NOMO-1 treated with DMSO at 0.1 percent for 48 hours (cell line): ENCODE measurements at regions not wholly inside any gene's neighbourhood (a gene's known extent, or its start where the extent isn't known, plus 50 kb on each side); places are given as distances from the start of the nearest gene placed in this dataset.
"Not testable (repeated sequence)": the region's sequence is repeated elsewhere in the genome, so short reads cannot be mapped to it uniquely, and the experiment has no call there.

ENCODE experiments used
- DNase-seq: peaks from one replicate; lab custom pipeline; 2025; ENCODE audit not compliant: unreplicated experiment; lab: John Stamatoyannopoulos, UW

DNA sequence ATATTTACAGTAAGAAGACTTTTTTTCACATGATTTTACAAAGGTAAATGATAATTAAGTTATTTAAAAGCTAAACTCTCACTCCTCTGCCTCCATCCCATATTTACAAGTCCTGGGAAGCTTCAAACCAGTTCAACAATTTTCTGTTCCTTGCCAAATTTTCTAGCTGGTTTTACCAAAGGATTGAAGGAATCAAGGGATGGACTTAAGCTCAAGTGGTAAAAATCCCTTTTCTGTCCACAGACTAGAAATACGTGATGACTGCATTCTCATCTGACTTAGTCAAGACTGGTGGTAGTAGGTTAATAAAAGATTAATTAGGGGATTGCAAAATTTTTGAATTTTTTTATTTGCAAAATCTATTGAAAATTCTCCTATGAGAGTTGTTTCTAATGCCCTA is 297.3 kb downstream of the MTX2 start:
- DNase-seq: no peak

DNA sequence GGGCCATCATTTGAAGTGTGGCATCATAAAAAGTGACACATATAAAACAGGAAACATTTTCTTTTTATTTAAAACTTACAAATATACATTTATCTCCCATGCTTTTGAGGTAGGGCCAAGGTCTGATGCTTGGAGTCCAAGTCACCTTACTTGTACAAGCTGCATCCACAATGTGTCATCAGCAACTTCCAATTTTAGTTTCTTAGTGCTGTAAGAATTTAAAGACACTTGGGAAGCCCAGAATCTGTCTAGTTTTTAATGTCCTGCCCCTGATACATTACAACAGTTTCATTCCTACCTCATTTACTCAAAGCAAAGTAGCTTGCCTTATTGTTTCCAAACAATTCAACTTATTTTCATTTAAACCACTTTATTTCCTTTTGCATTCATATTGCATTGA is 297.7 kb downstream of the MTX2 start:
- DNase-seq: no peak

DNA sequence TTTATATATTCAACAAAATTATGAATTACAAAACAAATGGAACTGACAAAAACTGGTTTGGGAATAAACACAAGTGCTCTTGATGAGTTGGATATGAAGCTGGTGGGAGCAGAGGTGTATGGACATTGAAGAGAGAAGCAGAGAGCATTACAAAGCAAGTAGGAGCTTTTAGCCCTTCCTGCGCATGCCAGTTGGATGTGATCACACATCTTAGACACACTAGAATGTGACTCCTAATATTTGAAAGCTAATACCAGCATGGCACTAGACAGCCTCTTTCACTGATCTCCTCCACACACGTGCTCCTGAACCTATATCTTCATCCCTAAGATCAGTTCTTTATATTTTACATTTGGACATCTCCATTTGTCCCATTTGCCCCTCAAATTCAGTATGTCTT is 298.1 kb downstream of the MTX2 start:
- no peak for DNase-seq

DNA sequence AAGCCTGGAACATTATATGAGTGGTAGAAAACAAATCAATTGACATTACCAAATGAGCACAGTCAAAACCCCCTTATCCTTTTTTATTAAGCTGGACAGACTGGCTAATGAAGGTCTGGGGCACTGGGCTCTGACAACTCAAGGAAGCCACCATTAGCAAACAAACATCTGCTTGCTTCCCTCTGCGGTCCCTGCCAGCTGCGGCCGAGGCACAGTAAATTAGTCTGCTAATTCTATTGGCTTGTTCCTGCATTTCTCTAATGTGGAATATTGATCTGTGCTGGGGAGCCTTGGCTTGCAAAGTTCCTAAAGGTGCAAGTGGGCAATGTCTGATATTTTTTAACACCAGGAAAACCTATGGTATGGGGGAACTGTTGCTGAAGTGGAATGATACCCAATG is 300.3 kb downstream of the MTX2 start:
- no peak for DNase-seq

DNA sequence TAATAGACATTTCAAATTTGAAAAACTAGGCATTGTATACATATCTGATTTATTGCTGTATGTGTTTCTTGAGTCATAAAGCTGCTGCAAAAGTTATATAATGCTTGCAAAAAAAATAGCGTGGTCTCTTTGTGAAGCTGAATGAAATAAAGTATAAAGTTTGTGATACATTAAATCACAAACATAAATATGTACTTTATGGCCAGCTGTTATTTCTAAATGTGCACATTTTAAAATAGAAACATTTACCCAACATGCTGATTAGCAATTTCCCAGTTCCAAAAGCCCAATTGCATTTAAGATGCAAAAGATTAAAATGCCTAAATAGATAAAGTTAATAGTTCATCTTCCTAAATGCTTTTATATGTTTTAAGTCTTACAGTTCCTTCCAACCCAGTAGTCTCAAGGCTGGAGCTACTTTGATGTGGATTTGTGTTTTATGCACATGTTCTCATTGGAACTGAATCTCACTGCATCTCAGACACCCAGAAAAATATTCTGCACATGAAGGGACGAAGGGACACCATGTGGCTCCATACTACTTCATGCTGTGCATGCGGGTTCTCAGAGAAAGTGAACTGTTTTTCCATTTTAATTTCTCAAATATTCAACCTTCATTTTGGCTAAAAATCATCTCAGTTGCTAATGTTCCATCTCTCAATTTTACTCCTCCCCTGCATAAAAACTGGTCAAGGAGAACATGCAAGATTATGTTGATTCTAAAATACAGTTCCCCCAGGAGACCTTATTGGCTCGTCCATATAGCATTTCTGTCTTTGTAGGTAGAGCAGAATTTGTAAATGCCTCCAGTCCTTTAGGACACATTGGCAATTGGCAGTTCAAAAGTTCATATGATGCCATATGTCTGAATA is 304.6 kb downstream of the MTX2 start:
- no peak for DNase-seq

DNA sequence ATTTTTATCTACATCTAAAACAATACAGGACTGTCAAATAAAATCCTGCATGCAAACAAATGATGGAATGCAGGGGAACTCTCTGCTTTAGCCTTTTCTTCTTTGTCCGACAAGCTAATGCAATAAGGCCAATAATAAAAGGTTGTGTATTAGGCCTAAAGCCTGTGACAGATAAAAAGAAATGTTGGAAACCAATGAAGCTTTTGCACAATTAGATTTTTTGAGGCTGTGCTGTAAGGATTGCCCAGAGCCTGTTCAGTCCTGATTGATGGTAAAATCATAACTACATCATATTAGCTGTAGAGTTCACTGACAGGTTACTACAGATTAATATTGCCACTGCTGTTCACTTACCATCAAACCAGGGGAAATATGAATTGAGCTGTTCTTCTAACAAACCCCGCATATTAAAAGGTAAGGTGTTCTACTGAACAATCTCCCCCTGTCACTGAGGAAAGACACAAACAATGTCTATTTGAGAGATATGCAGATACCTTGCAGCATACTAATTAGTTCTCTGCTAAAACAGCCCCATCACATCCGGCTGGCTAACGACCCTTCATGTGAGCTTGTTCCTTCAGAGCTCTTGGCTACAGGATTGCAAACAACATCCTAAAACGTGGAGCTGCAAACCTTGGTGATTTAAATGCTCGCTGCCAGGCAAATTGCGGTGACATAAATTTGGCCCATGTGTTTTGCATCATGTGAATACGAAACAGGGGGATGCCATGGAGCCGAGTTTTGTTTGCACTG is 305.4 kb downstream of the MTX2 start:
- no peak for DNase-seq

DNA sequence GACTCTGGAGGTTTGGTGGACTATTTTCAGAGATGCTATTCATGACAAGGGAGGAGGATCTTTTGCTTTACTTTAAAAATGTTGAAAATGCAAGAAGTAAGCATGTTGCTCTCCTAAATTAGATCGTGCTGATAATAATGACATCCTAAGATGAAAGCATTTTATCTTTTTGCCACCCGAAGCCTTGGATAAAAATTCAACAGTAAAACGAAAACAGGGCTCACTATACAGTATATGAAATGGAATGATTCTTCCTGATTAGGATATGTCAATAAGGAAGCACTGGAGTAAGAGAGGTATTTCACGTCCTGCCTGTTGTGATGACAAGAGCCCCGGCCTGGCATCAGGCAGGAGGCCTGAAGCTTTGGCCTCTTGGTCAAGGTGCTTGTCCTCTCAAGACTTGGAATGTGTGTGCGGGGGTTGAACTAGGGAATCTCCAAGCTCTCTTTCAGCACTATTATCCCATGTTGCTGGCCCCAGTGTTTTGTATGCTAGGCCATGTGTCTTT is 306.0 kb downstream of the MTX2 start:
- DNase-seq: no peak

DNA sequence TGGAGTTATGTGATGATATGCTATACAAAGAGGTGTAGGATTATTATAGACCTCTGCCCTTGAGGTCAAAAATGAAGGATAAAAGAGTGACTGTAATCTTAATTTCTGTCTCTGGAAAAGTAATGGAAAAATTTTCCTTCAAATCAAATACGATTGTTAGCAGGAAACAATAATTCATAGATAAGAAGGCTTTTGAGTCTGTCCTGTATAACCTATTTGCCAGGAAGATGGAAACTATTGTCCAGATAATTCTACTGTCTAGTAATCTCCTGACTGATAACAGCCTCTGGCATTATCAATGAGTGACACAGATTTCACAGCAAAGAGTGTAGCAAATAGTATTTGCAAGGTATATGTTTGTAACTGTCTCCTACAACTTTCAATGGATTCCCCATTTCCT is 307.8 kb downstream of the MTX2 start:
- no peak for DNase-seq

DNA sequence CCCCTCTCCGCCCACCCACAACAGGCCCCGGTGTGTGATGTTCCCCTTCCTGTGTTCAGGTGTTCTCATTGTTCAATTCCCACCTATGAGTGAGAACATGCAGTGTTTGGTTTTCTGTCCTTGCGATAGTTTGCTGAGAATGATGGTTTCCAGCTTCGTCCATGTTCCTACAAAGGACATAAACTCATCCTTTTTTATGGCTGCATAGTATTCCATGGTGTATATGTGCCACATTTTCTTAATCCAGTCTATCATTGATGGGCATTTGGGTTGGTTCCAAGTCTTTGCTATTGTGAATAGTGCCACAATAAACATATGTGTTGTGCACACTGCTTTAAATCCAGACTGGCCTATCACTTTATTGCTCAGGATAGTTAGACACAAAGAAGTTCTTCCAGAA is 309.1 kb downstream of the MTX2 start:
- not testable (repeated sequence) for DNase-seq

DNA sequence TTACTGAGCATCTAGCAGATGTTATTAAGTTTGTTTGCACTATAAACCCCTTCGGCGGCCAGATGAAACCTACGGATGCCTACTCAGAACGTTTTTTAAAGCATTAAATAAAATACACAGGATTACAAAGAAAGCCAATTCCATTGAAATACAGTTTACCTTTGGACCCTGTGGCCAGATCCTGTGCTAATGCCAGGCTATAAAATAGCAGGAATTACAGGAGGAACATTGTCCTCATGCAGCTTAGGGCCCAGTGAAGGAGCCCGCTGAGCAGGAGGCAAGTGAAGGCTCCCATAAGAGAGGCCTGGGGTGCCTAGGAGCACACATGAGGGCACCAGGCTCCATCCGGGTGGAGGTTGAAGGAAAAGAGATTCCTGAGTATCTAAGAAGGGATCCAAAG is 310.4 kb downstream of the MTX2 start:
- DNase-seq: no peak

DNA sequence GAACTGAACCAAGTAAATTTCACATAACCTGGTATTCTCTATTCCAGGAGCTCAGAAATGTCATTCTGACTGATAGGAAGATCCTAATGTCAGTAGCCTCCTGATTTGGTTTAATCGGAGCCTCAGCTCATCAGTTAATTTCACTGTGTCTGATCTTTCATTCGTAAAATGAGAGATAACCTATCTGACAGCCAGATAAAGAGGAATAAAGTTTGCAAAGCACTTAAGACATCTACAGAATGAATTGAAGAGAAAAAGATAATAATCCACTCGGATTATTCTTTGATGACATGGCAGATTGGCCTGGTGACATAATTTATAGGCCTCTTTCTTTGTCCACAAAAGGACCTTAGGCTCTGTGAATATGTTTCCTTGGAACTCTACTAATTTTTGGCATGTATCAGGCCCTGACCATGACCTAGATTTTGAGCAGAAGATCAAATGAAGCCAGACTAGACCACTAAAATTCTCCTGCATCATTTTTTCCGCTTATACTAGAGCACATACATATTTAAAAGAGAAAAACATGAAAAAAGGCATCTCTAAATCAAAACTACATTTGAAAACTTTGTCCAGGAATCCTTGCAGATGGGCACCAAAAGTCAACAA is 312.4 kb downstream of the MTX2 start:
- DNase-seq: no peak

DNA sequence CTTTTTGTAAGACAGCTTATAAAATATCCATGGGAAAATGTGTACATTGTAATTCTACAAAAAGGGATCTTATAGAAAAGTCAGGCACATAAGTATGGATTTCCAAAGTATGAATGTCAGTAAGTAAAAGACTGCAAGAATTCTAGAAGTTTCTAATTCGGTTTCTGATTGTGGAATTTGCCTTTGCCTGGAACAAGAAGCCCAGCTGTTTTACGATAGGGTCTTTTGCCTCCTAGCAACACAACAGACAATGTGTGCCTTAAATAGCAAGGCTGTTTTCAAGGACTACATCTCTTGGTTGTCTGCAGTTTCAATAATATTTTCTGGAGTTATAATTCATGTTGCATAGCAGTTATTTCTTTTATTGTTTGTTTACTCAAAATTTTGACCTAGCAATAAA is 312.9 kb downstream of the MTX2 start:
- DNase-seq: no peak

DNA sequence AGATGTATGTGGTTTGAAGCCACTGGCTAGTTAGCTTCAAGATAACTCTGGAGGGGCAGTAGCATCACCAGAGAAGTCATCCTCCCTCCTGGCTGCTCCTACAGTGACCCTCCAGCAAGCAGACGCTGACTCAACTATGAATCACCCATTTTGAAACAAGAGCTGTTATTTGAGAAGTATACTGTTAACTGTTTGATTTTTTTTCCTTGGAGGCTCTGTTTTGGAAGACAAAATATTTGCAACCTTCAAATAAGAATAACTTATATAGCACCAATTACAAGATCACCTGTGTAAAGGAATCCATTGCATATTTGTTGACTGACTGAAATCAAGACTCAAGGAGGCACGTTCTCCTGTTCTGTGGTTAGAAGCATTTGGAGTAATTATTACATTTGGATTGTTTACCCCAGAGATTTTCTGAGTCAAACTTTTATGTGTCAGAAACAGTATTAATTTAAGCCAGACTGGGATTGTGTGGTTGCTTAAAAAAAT is 313.8 kb downstream of the MTX2 start:
- no peak for DNase-seq

DNA sequence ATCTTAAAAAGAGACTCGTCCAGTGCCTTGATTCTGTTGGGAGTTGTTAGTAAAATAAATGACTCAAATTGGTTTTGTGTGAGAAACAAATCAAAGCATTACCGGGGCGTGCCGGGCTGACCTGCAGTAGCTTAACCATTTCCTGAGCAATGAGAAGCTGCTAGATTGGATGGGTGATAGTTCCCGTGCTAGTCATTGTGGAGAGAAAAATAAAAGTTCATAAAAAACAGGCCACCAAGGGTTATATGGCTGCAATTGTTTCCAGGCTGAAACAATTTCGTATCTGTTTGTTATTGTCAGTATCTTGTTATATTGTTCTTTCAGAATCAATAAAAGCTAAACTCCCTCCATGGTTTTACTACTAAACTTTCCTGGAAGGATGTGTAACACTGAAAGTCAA is 314.4 kb downstream of the MTX2 start:
- no peak for DNase-seq

DNA sequence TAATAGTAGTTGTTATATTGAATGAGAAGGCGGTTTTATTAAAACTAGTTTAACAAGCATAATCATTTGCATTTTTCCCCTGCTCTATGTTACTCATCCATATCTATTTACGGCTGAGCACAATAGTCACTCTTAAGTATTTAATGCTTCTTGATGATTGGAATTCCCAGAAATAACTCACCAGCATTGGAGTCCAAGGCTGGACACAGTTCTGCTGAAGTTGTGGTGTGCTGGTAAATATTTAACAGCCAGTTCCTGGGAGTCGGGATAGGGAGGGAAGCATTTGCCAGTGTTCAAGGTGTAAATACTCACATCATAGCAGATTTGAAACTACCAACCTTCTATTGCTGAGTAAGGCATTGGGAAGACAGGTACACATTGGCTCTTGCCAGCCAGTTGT is 315.1 kb downstream of the MTX2 start:
- no peak for DNase-seq

DNA sequence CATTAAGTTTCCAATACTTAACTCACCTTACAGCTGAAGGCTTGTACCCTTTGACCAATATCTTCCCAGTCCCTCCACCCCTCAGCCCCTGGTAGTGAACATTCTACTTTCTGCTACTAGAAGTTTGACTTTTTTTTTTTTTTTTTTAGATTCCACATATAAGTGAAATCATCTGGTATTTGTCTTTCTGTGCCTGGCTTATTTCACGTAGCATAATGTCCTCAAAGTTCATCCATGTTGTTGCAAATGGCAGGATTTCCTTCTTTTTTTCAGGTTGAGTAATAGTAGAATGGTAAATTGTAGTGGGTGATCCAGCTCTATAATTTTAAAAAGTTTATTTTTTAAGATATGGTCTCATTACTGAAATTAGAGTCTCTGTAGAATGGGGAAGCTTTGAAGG is 316.0 kb downstream of the MTX2 start:
- DNase-seq: no peak

DNA sequence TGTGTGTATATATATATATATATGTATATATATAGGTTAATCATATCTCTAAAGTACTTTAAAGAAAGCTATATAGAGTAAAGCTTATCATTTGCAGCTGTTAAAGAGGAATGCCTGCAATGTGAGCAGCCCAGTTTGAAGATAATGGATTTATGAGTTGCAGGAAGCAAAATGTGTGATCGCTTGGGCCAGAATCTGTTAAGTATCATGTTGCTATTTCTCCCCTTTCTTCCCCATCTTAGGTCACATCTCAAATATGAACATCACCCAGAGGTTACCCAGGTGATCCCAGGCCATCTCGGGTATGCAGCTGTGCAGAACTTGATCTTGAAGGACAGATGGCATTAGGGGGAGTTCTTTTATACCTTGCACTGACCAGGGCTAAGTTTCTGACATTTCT is 316.5 kb downstream of the MTX2 start:
- DNase-seq: no peak

DNA sequence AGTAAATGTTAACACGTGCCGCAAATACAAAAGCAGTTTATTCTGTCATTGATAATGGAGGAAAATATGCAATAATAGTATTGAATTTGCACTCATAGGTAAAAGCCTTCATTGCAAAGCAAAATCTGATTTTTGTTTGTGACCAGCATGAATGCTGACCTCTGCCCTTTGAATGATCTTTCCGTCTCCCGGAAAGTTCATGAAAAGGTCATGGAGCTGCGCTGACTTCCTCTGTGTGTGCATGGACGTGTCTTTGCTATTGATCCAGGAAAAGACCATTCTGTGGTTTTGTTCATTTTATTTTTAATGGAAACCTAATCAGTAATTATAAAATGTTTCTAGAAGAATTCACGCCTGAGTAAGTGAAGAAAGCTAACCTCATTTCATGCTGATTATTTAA is 320.0 kb downstream of the MTX2 start:
- no peak for DNase-seq

DNA sequence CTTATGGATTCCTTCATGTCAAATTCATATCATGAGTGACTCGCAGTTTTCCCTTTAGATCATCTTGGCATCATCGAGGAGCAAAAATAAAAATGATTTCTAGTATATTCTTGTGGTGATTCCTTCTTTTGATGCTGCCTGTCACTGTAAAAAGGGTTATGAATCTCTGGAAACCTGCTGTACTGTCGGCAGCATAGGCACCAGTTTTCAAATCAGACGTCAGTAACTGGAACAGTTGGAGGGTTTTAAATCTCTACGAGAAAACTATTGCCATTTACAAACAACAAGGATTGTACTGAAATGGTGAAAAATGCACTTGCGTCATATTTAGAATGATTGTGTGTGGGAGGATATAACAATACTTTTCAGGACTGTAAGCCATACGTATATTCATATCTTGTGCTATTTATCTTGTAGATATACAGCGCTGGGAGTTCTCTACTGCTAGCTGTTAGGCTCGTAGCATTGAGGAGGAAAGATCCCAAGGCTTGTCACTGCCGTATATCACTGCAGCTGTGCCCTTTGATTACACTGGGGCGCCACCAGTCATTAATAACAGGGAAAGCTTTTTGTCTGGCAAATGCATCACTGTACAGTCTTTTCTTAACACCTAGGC is 320.7 kb downstream of the MTX2 start:
- DNase-seq: no peak

DNA sequence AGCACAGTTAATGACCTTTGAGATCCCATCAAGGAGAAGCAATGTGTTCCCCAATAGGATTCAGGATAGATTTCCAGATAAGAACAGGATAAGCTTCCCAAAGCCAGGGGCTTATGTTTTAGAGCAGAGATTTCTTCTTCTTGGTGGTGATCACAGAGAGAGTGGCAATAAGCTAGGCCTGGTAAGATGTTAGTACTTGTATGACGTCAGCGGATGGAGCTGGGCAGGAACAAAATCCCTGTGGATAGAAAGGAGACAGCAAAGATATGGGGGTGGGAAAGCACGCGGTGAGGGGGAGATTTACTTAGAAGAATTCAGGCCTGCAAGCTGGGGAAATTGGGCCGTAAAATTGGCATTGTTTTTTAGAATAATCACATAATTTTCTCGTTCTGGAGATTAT is 323.0 kb downstream of the MTX2 start:
- DNase-seq: no peak

DNA sequence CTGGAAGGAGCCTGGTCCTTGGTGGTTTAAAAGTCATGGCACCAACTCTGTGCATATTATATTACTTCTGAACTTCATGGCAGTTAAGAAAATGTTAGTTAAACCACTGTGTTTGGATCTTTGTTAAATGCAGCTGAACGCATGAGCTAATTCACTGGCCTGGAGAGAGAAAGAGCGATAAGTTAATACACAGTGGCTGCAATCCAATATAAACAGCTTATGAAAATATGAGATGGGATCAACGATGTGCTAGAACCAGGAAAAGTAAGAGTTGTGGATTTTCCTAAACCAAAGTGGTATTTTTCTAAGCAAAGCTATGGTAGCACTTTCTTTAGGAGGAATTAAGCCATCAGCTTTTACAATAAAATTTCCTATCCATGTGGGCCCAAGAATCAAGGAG is 326.7 kb downstream of the MTX2 start:
- DNase-seq: no peak
